Psoas muscle (tissue), 7 donors: ENCODE measurements at regions not wholly inside any gene's neighbourhood (a gene's known extent, or its start where the extent isn't known, plus 50 kb on each side); places are given as distances from the start of the nearest gene placed in this dataset.

Experiments used
- ATAC-seq, 4 donors: fragments of 200-7000 bp; cut with Tn5 transposase; one replicate each; pipeline ENCODE4 v1.9.1; 2020; ENCODE audit warnings: moderate library complexity in 3 of 4, mild to moderate bottlenecking in 2 of 4
- DNase-seq, 2 donors: peaks; one replicate each; pipeline ENCODE4 v3.0.0-alpha.2; 2020
- H3K27ac ChIP-seq: fragments of 200-600 bp; one replicate; pipeline ENCODE4 v1.8.0; 2022
- H3K27me3 ChIP-seq, 3 donors: fragments of 200-600 bp in 1 of 3; one replicate each; pipeline versions ENCODE4 v1.6.1 to v1.8.0; 2013 to 2022; ENCODE audit warnings: low read length in 2 of 3, mild to moderate bottlenecking in 2 of 3, moderate library complexity in 1 of 3; ENCODE audit not compliant: insufficient read depth in 3 of 3
- H3K36me3 ChIP-seq, 2 donors: fragments of 200-600 bp in 1 of 2; one replicate each; pipeline versions ENCODE4 v1.6.1 to v1.8.0; 2013 to 2022; ENCODE audit warnings: low read depth in 1 of 2, mild to moderate bottlenecking in 1 of 2, moderate library complexity in 1 of 2; ENCODE audit not compliant: insufficient read depth in 1 of 2
- H3K4me1 ChIP-seq: fragments of 200-600 bp; one replicate; pipeline ENCODE4 v1.8.0; 2022
- H3K4me3 ChIP-seq: fragments of 200-600 bp; one replicate; pipeline ENCODE4 v1.8.0; 2022; ENCODE audit warnings: mild to moderate bottlenecking
- H3K9me3 ChIP-seq: fragments of 200-600 bp; one replicate; pipeline ENCODE4 v1.8.0; 2022
- WGBS, 3 donors: extraction: QIAGEN DNeasy Blood & Tissue Kit; methylation state at CpG; one replicate each; pipeline versions ENCODE4 v1.1.6 to v1.1.7; 2013; 5-methylcytosine and 5-hydroxymethylcytosine counted together
- intact Hi-C, 2 donors: fragments of 100-400 bp; cut with DNase I; formaldehyde crosslinking; loops; one replicate each; pipeline versions ENCODE4 v1.11.0 to v1.14.2; 2022
- TF ChIP-seq, protein P1 (sequence below): fragments of 200-600 bp; IDR thresholded peaks from one replicate; pipeline ENCODE4 v1.8.0; 2022; ENCODE audit warnings: antibody characterized with exemption
- donor health status: healthy with polysubstance abuse.
- donor health status: DM: no; HTN: no; CAD: no; lungs with moderate emphysema.
- donor health status: Bipolar disorder and iron deficiency.
- donor health status: healthy.
- donor health status: DM: yes; HTN: yes; CAD: no.
- donor health status: DM: no; HTN: no; CAD: no.
- donor health status: DM: yes; HTN: yes; CAD: no.

DNA sequence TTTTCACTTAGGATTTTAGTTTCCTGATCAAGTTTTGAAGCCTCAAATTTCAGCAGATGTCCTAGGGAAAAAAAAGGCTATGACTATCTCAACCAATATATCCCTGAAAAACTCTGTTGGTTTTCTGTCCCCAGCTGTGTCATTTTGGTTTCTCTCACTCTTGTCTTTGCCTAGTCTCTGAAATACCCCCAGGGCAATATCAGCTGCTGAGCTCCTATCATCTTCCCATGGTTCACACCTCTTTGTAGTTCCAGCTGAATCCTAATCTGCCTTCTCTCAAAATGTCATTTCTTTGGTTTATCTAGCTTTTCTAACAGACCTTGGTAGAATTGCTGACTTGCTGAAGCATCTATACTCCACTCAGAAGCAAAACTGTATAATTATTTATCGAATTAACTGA, 2370.5 kb downstream of the ARAP2 start:
- no peak overlapping the region for H3K27ac ChIP-seq
- no peak overlapping the region for H3K4me3 ChIP-seq
- no peaks in the 10 kb centered on the region for H3K27me3 ChIP-seq
- no peaks in the 10 kb centered on the region for H3K4me1 ChIP-seq
- WGBS, 3 donors: 56 to 80% (median 77%) methylated on average over 1 of the region's 1 CpG
- H3K36me3 ChIP-seq: no peaks in the 10 kb centered on the region
- TF ChIP-seq, protein P1, sequence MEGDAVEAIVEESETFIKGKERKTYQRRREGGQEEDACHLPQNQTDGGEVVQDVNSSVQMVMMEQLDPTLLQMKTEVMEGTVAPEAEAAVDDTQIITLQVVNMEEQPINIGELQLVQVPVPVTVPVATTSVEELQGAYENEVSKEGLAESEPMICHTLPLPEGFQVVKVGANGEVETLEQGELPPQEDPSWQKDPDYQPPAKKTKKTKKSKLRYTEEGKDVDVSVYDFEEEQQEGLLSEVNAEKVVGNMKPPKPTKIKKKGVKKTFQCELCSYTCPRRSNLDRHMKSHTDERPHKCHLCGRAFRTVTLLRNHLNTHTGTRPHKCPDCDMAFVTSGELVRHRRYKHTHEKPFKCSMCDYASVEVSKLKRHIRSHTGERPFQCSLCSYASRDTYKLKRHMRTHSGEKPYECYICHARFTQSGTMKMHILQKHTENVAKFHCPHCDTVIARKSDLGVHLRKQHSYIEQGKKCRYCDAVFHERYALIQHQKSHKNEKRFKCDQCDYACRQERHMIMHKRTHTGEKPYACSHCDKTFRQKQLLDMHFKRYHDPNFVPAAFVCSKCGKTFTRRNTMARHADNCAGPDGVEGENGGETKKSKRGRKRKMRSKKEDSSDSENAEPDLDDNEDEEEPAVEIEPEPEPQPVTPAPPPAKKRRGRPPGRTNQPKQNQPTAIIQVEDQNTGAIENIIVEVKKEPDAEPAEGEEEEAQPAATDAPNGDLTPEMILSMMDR: no peak
- ATAC-seq (no peak), DNase-seq (no peak)
- no peaks in the 10 kb centered on the region for H3K9me3 ChIP-seq
- intact Hi-C loops: no loop called here

GRCh38 chr4:33878710-33879109, 2365.6 kb downstream of the ARAP2 start:
- Histone ChIP-seq H3K4me1 (no peaks in the 10 kb centered on the region), H3K4me3 (no peak overlapping the region), H3K27me3 (no peaks in the 10 kb centered on the region), H3K27ac (no peak overlapping the region), H3K9me3 (no peaks in the 10 kb centered on the region), H3K36me3 (no peaks in the 10 kb centered on the region)
- intact Hi-C loops: no loop called here
- TF ChIP-seq, protein P1: no peak
- no peak for DNase-seq
- no peak for ATAC-seq

DNA sequence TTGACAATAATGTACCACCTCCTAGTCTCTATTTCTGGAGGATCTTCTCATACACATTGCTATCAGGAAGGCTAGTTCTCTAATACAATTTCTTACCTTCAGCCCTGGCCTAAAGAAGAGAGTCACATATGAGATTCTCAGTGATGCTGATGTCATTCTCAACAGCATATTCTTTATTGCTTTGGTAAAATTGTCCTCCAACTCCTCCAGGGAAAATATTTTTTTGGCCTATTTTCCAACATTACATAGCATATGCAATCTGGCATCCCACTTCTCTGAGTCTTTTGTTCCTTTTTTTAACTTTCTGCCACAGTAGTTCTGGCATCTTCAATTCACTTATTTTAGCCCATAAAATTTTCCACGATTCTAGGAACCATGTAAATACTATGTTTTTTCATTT, 2363.1 kb downstream of the ARAP2 start:
- no peaks in the 10 kb centered on the region for H3K36me3 ChIP-seq
- TF ChIP-seq, protein P1: no peak
- H3K27me3 ChIP-seq: no peaks in the 10 kb centered on the region
- intact Hi-C loops: no loop called here
- H3K9me3 ChIP-seq: no peaks in the 10 kb centered on the region
- ATAC-seq: no peak
- no peaks in the 10 kb centered on the region for H3K4me1 ChIP-seq
- 24 to 39% (median 27%) methylated on average over 1 of the region's 1 CpG for WGBS, 3 donors
- H3K27ac ChIP-seq: no peak overlapping the region
- no peak overlapping the region for H3K4me3 ChIP-seq
- no peak for DNase-seq

- ATAC-seq (no peak), DNase-seq (no peak)
- no peak overlapping the region for H3K27ac ChIP-seq
- H3K27me3 ChIP-seq: no peaks in the 10 kb centered on the region
- H3K4me1 ChIP-seq: no peaks in the 10 kb centered on the region
- H3K4me3 ChIP-seq: no peak overlapping the region
- no peaks in the 10 kb centered on the region for H3K9me3 ChIP-seq
- no peaks in the 10 kb centered on the region for H3K36me3 ChIP-seq
- TF ChIP-seq, protein P1: no peak
- WGBS, 3 donors: 51 to 56% (median 55%) methylated on average over 4 of the region's 4 CpGs
- intact Hi-C loops: no loop called here
Observed at GRCh38 chr4:33882246-33882990, 2361.9 kb downstream of the ARAP2 start.

DNA sequence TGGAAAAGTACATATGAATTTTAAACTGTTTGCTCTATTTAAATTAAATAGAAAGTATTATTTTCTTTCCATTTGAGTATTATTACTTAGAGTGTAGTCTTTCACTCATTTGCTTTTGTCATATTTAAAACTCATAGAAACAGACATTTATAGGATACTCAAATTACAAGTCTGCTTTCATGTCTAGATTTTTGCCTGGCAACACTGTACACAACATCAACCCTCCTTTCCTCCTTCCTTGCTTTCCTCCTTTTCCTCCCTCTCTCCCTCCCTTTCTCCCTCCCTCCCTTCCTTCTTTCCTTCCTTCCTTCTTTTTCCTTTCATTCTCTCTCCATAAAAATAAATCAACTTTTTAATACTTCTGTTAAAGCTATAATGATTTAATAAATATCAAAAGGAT, 2361.2 kb downstream of the ARAP2 start:
- Histone ChIP-seq H3K9me3 (no peaks in the 10 kb centered on the region), H3K27ac (no peak overlapping the region), H3K4me1 (no peaks in the 10 kb centered on the region), H3K4me3 (no peak overlapping the region), H3K36me3 (no peaks in the 10 kb centered on the region), H3K27me3 (no peaks in the 10 kb centered on the region)
- TF ChIP-seq, protein P1: no peak
- intact Hi-C loops: no loop called here
- ATAC-seq: no peak
- DNase-seq: no peak
